Lower leg skin (tissue), 4 donors: ENCODE measurements at regions not wholly inside any gene's neighbourhood (a gene's known extent, or its start where the extent isn't known, plus 50 kb on each side); places are given as distances from the start of the nearest gene placed in this dataset.

Experiments used
- DNase-seq, 2 donors: peaks; one replicate each; pipeline ENCODE4 v3.0.0-alpha.2; 2019; ENCODE audit warnings: low spot score in 2 of 2
- H3K4me3 ChIP-seq: fragments of 200-600 bp; sonication (generic); 2 replicates; pipeline ENCODE4 v1.5.1; 2017; ENCODE audit warnings: mild to moderate bottlenecking, low read depth; ENCODE audit not compliant: poor library complexity, severe bottlenecking
- CTCF ChIP-seq, 3 donors: fragments of 450-650 bp; IDR thresholded peaks; one replicate each; pipeline ENCODE4 v1.5.1; 2016; ENCODE audit warnings: antibody characterized with exemption in 3 of 3, mild to moderate bottlenecking in 3 of 3, moderate library complexity in 2 of 3
- POLR2A ChIP-seq, 2 donors: fragments of 450-650 bp; IDR thresholded peaks; one replicate each; pipeline ENCODE4 v1.6.1; 2016 to 2017; ENCODE audit warnings: antibody characterized with exemption in 2 of 2, mild to moderate bottlenecking in 1 of 2, moderate library complexity in 1 of 2
- WGBS, 2 donors: methylation state at CpG; one replicate each; pipeline ENCODE4 v1.1.5; 2018; 5-methylcytosine and 5-hydroxymethylcytosine counted together
- intact Hi-C: fragments of 100-400 bp; cut with DNase I; formaldehyde crosslinking; loops from one replicate; pipeline ENCODE4 v1.15.0; 2023; ENCODE audit warnings: low total_unique reads

GRCh38 chr22:48099671-48100070 is 1337.2 kb downstream of the TBC1D22A start:
- intact Hi-C loops: no loop called here
- 70 to 82% methylated on average over 9 of the region's 9 CpGs for WGBS, 2 donors
- DNase-seq: peak in 1 of 2 donors; percentile 77
- no peak overlapping the region for H3K4me3 ChIP-seq
- TF ChIP-seq POLR2A (IDR thresholded peaks at IDR 0.05) (no peak), CTCF (IDR thresholded peaks at IDR 0.05) (no peak)

DNA sequence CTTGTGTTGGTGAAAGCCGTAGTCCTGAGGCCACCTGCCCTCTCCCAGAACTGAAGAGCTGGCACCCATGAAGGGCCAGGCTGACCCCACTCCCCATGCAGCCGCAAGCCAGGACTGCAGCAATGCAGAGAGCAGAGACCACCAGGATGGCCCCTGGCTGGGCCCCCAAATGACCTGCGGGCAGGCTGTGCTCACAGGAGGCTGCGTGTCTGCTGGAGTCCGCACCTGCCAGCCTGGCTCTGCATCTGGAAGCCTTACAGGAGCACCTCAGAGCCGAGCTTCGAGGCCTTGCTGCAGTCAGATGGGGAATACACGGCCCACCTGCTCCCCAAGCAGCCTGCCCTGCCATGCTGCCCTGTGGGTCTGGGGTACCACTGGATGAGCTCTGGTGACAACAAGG is 1336.8 kb downstream of the TBC1D22A start:
- WGBS, 2 donors: 81 to 94% methylated on average over 5 to 7 of the region's 8 CpGs
- intact Hi-C loops: no loop called here
- TF ChIP-seq CTCF (IDR thresholded peaks at IDR 0.05) (no peak), POLR2A (IDR thresholded peaks at IDR 0.05) (no peak)
- no peak overlapping the region for H3K4me3 ChIP-seq
- DNase-seq: peak in 1 of 2 donors; percentile 81

- H3K4me3 ChIP-seq: no peak overlapping the region
- DNase-seq: peak in 1 of 2 donors; percentile 74
- 79 to 82% methylated on average over 10 of the region's 10 CpGs for WGBS, 2 donors
- TF ChIP-seq POLR2A (IDR thresholded peaks at IDR 0.05): no peak
- TF ChIP-seq CTCF (IDR thresholded peaks at IDR 0.05): no peak
- intact Hi-C loops: no loop called here
Observed at GRCh38 chr22:48098921-48099245, 1336.4 kb downstream of the TBC1D22A start.

GRCh38 chr22:48098243-48098920 is 1335.9 kb downstream of the TBC1D22A start:
- intact Hi-C loops: no loop called here
- no peak overlapping the region for H3K4me3 ChIP-seq
- no peak for TF ChIP-seq CTCF (IDR thresholded peaks at IDR 0.05)
- 64 to 68% methylated on average over 8 of the region's 8 CpGs for WGBS, 2 donors
- no peak for DNase-seq

- TF ChIP-seq CTCF (IDR thresholded peaks at IDR 0.05) (no peak), POLR2A (IDR thresholded peaks at IDR 0.05) (no peak)
- DNase-seq: no peak
- 63 to 68% methylated on average over 7 of the region's 7 CpGs for WGBS, 2 donors
- H3K4me3 ChIP-seq: no peak overlapping the region
- intact Hi-C loops: no loop called here
Observed at GRCh38 chr22:48097723-48098122, 1335.3 kb downstream of the TBC1D22A start.
